SK-N-MC (cell line): ENCODE measurements at regions not wholly inside any gene's neighbourhood (a gene's known extent, or its start where the extent isn't known, plus 50 kb on each side); places are given as distances from the start of the nearest gene placed in this dataset.

ENCODE experiments used
- DNase-seq: peaks from one replicate; pipeline ENCODE4 v3.0.0-alpha.2; 2011; ENCODE audit warnings: low read depth, low spot score
- H3K27ac ChIP-seq: fragments of 200-600 bp; sonication (generic); 2 replicates; pipeline ENCODE4 v1.5.1; 2016; ENCODE audit warnings: mixed run types
- H3K36me3 ChIP-seq: fragments of 200-600 bp; sonication (generic); 2 replicates; pipeline ENCODE4 v1.6.1; 2017; ENCODE audit warnings: antibody characterized with exemption, low read length, mixed read lengths; ENCODE audit not compliant: insufficient read depth
- H3K4me3 ChIP-seq: fragments of 200-600 bp; sonication (generic); 2 replicates; pipeline ENCODE4 v1.5.1; 2016
- H3K9ac ChIP-seq: fragments of 200-600 bp; sonication (generic); 2 replicates; pipeline ENCODE4 v1.8.0; 2017; ENCODE audit warnings: mixed run types, mixed read lengths; ENCODE audit not compliant: insufficient read length
- H3K9me3 ChIP-seq: fragments of 200-600 bp; sonication (generic); 2 replicates; pipeline ENCODE4 v1.6.1; 2017; ENCODE audit warnings: low read depth, mild to moderate bottlenecking, antibody characterized with exemption, low read length, moderate library complexity, mixed read lengths
- EZH2 ChIP-seq: fragments of 200-600 bp; sonication (generic); IDR thresholded peaks from one replicate; pipeline ENCODE4 v1.6.1; 2017; ENCODE audit warnings: antibody characterized with exemption
- FOXP2 ChIP-seq: optimal IDR thresholded peaks from 2 replicates; pipeline ENCODE3; 2011; ENCODE audit warnings: mild to moderate bottlenecking, moderate library complexity; ENCODE audit not compliant: insufficient read depth; ENCODE audit errors: extremely low read length, control extremely low read depth
- POLR2AphosphoS5 ChIP-seq: IDR thresholded peaks from 2 replicates; pipeline ENCODE4 v1.6.1; 2012; ENCODE audit warnings: mild to moderate bottlenecking, low read depth, low read length, borderline replicate concordance

GRCh38 chr4:83213640-83214039 lies 71.0 kb downstream of the COQ2 start:
- Histone ChIP-seq H3K9me3 (no peaks in the 10 kb centered on the region), H3K27ac (no peak overlapping the region), H3K4me3 (no peak overlapping the region), H3K36me3 (no peaks in the 10 kb centered on the region), H3K9ac (no peak overlapping the region)
- DNase-seq: no peak
- no peak for TF ChIP-seq FOXP2
- no peak for TF ChIP-seq POLR2AphosphoS5
- TF ChIP-seq EZH2: no peak

GRCh38 chr4:83212041-83212851 lies 72.4 kb downstream of the COQ2 start:
- no peak for TF ChIP-seq FOXP2
- no peak for TF ChIP-seq POLR2AphosphoS5
- no peak for TF ChIP-seq EZH2
- Histone ChIP-seq H3K9me3 (no peaks in the 10 kb centered on the region), H3K27ac (no peak overlapping the region), H3K4me3 (no peak overlapping the region), H3K36me3 (no peaks in the 10 kb centered on the region), H3K9ac (no peak overlapping the region)
- DNase-seq: no peak

GRCh38 chr4:83209419-83209818 lies 75.2 kb downstream of the COQ2 start:
- no peaks in the 10 kb centered on the region for H3K9me3 ChIP-seq
- H3K36me3 ChIP-seq: no peaks in the 10 kb centered on the region
- no peak overlapping the region for H3K27ac ChIP-seq
- no peak overlapping the region for H3K9ac ChIP-seq
- no peak for TF ChIP-seq EZH2
- no peak for TF ChIP-seq FOXP2
- TF ChIP-seq POLR2AphosphoS5: no peak
- H3K4me3 ChIP-seq: no peak overlapping the region
- no peak for DNase-seq

GRCh38 chr4:83208371-83209365 lies 75.9 kb downstream of the COQ2 start:
- TF ChIP-seq EZH2 (no peak), FOXP2 (no peak), POLR2AphosphoS5 (no peak)
- Histone ChIP-seq H3K36me3 (no peaks in the 10 kb centered on the region), H3K9ac (no peak overlapping the region), H3K27ac (no peak overlapping the region), H3K4me3 (no peak overlapping the region), H3K9me3 (no peaks in the 10 kb centered on the region)
- DNase-seq: no peak

- no peak overlapping the region for H3K4me3 ChIP-seq
- no peak overlapping the region for H3K9ac ChIP-seq
- DNase-seq: no peak
- H3K9me3 ChIP-seq: no peaks in the 10 kb centered on the region
- TF ChIP-seq POLR2AphosphoS5 (no peak), EZH2 (no peak), FOXP2 (no peak)
- no peaks in the 10 kb centered on the region for H3K36me3 ChIP-seq
- H3K27ac ChIP-seq: no peak overlapping the region
Observed at GRCh38 chr4:83207497-83208101, 77.0 kb downstream of the COQ2 start.

GRCh38 chr4:83205760-83206159 lies 78.8 kb downstream of the COQ2 start:
- H3K27ac ChIP-seq: no peak overlapping the region
- H3K9me3 ChIP-seq: no peaks in the 10 kb centered on the region
- no peak for TF ChIP-seq POLR2AphosphoS5
- no peak for DNase-seq
- no peaks in the 10 kb centered on the region for H3K36me3 ChIP-seq
- no peak overlapping the region for H3K4me3 ChIP-seq
- no peak overlapping the region for H3K9ac ChIP-seq

GRCh38 chr4:83204731-83205130 lies 79.9 kb downstream of the COQ2 start:
- H3K9ac ChIP-seq: no peak overlapping the region
- TF ChIP-seq POLR2AphosphoS5: no peak
- no peaks in the 10 kb centered on the region for H3K9me3 ChIP-seq
- no peak for DNase-seq
- no peaks in the 10 kb centered on the region for H3K36me3 ChIP-seq
- H3K4me3 ChIP-seq: no peak overlapping the region
- no peak overlapping the region for H3K27ac ChIP-seq

GRCh38 chr4:83201761-83202160 lies 82.8 kb downstream of the COQ2 start:
- H3K9me3 ChIP-seq: no peaks in the 10 kb centered on the region
- no peak for DNase-seq

More at GRCh38 chr4:83201761-83202160, 82.8 kb downstream of the COQ2 start:
- no peak overlapping the region for H3K9ac ChIP-seq
- H3K4me3 ChIP-seq: no peak overlapping the region
- H3K27ac ChIP-seq: no peak overlapping the region
- TF ChIP-seq FOXP2 (no peak), POLR2AphosphoS5 (no peak), EZH2 (no peak)
- no peaks in the 10 kb centered on the region for H3K36me3 ChIP-seq
